Mucosa of descending colon (tissue), 3 donors: ENCODE measurements at regions not wholly inside any gene's neighbourhood (a gene's known extent, or its start where the extent isn't known, plus 50 kb on each side); places are given as distances from the start of the nearest gene placed in this dataset.

ENCODE experiments used
- ATAC-seq: fragments of 200-7000 bp; cut with Tn5 transposase; one replicate; pipeline ENCODE4 v1.9.1; 2020; ENCODE audit warnings: mild to moderate bottlenecking, moderate library complexity
- DNase-seq, 3 donors: peaks; one replicate each; pipeline ENCODE4 v3.0.0-alpha.2; 2020
- H3K36me3 ChIP-seq: fragments of 200-600 bp; one replicate; pipeline ENCODE4 v1.8.0; 2021; ENCODE audit warnings: low read depth, mild to moderate bottlenecking
- H3K4me1 ChIP-seq: fragments of 200-600 bp; one replicate; pipeline ENCODE4 v1.8.0; 2021; ENCODE audit warnings: low read depth, mild to moderate bottlenecking
- H3K4me3 ChIP-seq: fragments of 200-600 bp; one replicate; pipeline ENCODE4 v1.8.0; 2021; ENCODE audit warnings: mild to moderate bottlenecking
- H3K9me3 ChIP-seq: fragments of 200-600 bp; one replicate; pipeline ENCODE4 v1.8.0; 2021; ENCODE audit warnings: mild to moderate bottlenecking
- intact Hi-C, 2 donors: fragments of 100-400 bp; cut with DNase I in 1 of 2; cut with micrococcal nuclease in 1 of 2; formaldehyde crosslinking; loops; one replicate each; pipeline versions ENCODE4 v1.11.0 to v1.11.1; 2022; cut with DNase I, micrococcal nuclease
- TF ChIP-seq, protein P1 (sequence below): fragments of 200-600 bp; IDR thresholded peaks from one replicate; pipeline ENCODE4 v1.8.0; 2022; ENCODE audit warnings: antibody characterized with exemption, mild to moderate bottlenecking
- donor health status: DM: no; HTN: no; CAD: no; lungs with moderate emphysema.
- donor health status: DM: no; HTN: no; CAD: no.
- donor health status: DM: no; HTN: yes; CAD: no.

DNA sequence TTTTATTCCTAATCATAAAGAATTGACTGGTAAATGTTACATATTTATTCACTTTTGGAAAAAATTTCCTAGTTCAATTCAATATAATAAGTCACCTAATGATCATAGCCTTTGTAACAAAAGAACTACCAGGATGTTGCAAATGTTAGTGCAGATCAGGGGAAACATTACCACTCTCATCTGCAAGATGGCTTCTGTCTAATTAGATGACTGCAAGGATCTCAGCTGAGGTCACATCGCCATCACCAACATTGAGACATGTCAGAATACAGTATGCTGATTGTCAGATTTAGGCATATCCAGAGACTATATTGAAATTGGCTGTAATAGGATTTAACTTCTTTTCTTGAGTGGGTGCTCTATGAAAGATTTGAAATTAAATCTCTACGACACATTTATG is 431.4 kb upstream of the AGTR1 start:
- no peaks in the 10 kb centered on the region for H3K9me3 ChIP-seq
- no peak overlapping the region for H3K4me3 ChIP-seq
- intact Hi-C loops, result no loop called here
- no peaks in the 10 kb centered on the region for H3K36me3 ChIP-seq
- no peak for ATAC-seq
- no peaks in the 10 kb centered on the region for H3K4me1 ChIP-seq
- TF ChIP-seq, protein P1, sequence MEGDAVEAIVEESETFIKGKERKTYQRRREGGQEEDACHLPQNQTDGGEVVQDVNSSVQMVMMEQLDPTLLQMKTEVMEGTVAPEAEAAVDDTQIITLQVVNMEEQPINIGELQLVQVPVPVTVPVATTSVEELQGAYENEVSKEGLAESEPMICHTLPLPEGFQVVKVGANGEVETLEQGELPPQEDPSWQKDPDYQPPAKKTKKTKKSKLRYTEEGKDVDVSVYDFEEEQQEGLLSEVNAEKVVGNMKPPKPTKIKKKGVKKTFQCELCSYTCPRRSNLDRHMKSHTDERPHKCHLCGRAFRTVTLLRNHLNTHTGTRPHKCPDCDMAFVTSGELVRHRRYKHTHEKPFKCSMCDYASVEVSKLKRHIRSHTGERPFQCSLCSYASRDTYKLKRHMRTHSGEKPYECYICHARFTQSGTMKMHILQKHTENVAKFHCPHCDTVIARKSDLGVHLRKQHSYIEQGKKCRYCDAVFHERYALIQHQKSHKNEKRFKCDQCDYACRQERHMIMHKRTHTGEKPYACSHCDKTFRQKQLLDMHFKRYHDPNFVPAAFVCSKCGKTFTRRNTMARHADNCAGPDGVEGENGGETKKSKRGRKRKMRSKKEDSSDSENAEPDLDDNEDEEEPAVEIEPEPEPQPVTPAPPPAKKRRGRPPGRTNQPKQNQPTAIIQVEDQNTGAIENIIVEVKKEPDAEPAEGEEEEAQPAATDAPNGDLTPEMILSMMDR, result no peak
- no peak for DNase-seq

DNA sequence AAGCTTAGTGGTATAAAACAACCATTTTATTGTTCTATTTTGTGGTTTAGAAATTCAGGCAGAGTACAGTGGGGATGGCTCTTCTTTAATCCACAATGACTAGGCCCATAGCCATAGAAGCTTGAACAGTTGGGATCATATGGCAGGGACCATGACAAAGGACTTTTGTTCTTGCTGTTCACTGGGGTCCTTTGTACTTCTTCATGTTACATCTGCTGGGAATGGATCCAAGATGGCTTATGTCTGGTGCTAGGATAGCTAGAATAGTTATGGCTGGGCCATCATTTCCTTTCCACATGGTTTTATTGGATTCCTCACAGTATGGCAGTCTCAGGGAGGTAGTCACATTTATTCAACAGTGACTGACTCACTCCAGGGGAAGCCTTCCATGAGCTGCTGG is 427.9 kb upstream of the AGTR1 start:
- H3K9me3 ChIP-seq, result no peaks in the 10 kb centered on the region
- no peak for DNase-seq
- H3K4me3 ChIP-seq, result no peak overlapping the region
- no peaks in the 10 kb centered on the region for H3K36me3 ChIP-seq
- no peak for ATAC-seq
- H3K4me1 ChIP-seq, result no peaks in the 10 kb centered on the region
- intact Hi-C loops, result no loop called here
- TF ChIP-seq, protein P1, result no peak

DNA sequence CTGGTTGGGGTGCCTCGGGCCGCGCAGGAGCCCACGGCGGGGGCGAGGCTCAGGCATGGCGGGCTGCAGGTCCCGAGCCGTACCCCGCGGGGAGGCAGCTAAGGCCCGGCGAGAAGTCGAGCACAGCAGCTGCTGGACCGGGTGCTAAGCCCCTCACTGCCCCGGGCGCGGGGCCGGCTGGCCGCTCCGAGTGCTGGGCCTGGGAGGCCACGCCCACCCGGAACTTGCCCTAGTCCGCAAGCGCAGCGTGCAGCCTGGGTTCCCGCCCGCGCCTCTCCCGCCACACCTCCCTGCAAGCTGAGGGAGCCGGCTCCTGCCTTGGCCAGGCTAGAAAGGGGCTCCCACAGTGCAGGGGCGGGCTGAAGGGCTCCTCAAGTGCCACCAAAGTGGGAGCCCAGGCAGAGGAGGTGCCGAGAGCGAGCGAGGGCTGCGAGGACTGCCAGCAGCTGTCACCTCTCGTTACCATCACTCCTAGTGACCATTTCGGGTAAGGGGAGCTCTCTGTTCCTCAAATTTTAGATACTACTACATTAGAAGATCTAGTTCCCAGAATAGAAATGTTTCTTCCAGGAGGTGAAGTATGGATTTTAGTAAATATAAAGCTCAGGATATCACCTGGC is 417.0 kb upstream of the AGTR1 start:
- Histone ChIP-seq H3K4me1 (no peaks in the 10 kb centered on the region), H3K9me3 (no peaks in the 10 kb centered on the region), H3K36me3 (no peaks in the 10 kb centered on the region), H3K4me3 (no peak overlapping the region)
- TF ChIP-seq, protein P1, result no peak
- no peak for ATAC-seq
- peak in 2 of 3 donors; percentile 24 to 48 for DNase-seq
- intact Hi-C loops, result no loop called here

DNA sequence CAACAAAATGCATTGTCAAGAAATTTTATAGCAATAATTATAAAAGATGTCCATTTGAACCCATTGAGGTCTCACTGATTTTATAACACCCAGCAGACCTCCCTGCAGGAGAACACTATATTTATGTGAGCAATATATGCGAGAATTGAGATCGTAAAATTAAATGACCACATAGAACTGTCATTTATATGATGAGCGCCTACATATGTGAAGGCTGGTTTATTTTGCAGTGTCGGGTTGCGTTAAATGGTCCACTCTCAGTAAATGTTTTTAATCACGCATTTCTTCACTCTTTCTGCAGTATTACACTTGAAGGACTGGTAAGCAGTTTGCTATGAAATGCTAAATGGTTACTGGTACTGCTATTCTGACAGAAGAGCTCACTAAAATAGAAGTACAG is 408.5 kb upstream of the AGTR1 start:
- intact Hi-C loops, result no loop called here
- Histone ChIP-seq H3K9me3 (no peaks in the 10 kb centered on the region), H3K4me3 (no peak overlapping the region), H3K36me3 (no peaks in the 10 kb centered on the region), H3K4me1 (no peaks in the 10 kb centered on the region)
- no peak for DNase-seq
- no peak for ATAC-seq
- TF ChIP-seq, protein P1, result no peak

DNA sequence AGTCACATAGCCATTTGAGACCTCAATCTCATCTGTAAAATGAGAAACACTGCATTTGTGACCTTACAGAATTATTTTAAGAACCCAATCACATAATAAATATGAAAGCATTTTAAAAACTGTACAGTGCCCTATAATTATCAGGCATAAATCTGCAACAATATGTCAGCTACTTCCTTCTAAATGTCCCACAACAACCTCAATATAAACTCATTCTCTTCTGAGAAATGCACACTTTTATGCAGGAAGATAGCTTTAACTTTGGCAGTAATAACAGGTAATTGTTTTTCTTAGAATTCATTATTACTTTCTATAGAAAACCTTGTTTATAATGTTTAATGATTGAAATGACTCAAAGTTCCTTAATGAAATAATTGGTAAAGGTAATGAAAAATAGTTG is 400.7 kb upstream of the AGTR1 start:
- Histone ChIP-seq H3K36me3 (no peaks in the 10 kb centered on the region), H3K4me3 (no peak overlapping the region), H3K9me3 (no peaks in the 10 kb centered on the region), H3K4me1 (no peaks in the 10 kb centered on the region)
- TF ChIP-seq, protein P1, result no peak
- intact Hi-C loops, result no loop called here
- no peak for DNase-seq
- no peak for ATAC-seq

DNA sequence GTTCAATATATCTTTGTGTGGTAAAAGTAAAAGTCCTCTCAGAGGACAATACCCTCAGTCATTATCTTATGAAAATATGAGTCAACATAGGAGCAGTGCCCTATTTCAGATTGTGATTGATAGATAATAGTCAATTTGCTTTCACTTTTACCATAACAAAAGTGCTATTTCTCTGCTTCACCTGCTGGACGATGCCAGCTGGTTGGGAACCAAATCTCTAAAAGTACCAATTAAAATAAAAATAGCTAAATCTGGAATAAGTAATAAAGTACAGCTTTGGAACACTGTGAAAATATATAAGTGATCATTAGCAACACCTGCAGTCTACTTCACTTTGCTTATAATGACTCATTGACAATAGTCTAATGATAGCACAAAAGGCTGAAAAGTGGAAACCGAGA is 390.3 kb upstream of the AGTR1 start:
- intact Hi-C loops, result no loop called here
- ATAC-seq (no peak), DNase-seq (no peak)
- Histone ChIP-seq H3K9me3 (no peaks in the 10 kb centered on the region), H3K4me3 (no peak overlapping the region), H3K36me3 (no peaks in the 10 kb centered on the region), H3K4me1 (no peaks in the 10 kb centered on the region)
- TF ChIP-seq, protein P1, result no peak
